K562 (cell line): ENCODE measurements at regions not wholly inside any gene's neighbourhood (a gene's known extent, or its start where the extent isn't known, plus 50 kb on each side); places are given as distances from the start of the nearest gene placed in this dataset.

Experiments
- ATAC-seq: fragments of 200-7000 bp; cut with Tn5 transposase; 3 replicates; pipeline ENCODE4 v1.9.1; 2020; ENCODE audit warnings: moderate library complexity
- BruUV-seq: library from RNA; stranded (reverse); fragments of 400-500 nt; replicated peaks from 2 replicates; lab custom pipeline; 2021; lab: Mats Ljungman, UMichigan
- CTCF ChIA-PET: fragments of 300-600 bp; formaldehyde crosslinking; extraction: SDS; loops from one replicate; lab custom pipeline; 2021; ENCODE audit warnings: low intra/inter-chr PET ratio; lab: Yijun Ruan, JAX
- POLR2A ChIA-PET: fragments of 300-600, 350-650 bp; sonication (Branson Sonifier 250); formaldehyde crosslinking; extraction: SDS; loops from one replicate; lab custom pipeline; 2021; ENCODE audit warnings: antibody characterized with exemption, inconsistent platforms; lab: Yijun Ruan, JAX
- DNase-seq, 4 experiments: peaks; one replicate each; pipeline versions ENCODE4 v3.0.0 to v3.0.0-alpha.2; 2011 to 2018; ENCODE audit warnings: low spot score in 3 of 4, mixed read lengths in 3 of 4; ENCODE audit errors: extremely low read depth in 1 of 4
- FAIRE-seq: peaks from 2 replicates; lab custom pipeline; 2011; peaks lifted over from hg19 to GRCh38; lab: Jason Lieb, UNC
- H2AFZ ChIP-seq: 2 replicates; pipeline ENCODE4 v1.6.0; 2011; ENCODE audit warnings: low read depth, low read length, control low read depth, inconsistent platforms
- H3K27ac ChIP-seq: fragments of 200-600 bp; 3 replicates; pipeline ENCODE4 v1.8.0; 2011; ENCODE audit warnings: low read depth, mild to moderate bottlenecking, control low read depth, inconsistent platforms, low read length, moderate library complexity, mixed read lengths; ENCODE audit errors: extremely low read depth
- H3K27me3 ChIP-seq, 2 experiments: fragments of 300-600 bp in 1 of 2; 2 replicates in 1 of 2; 3 replicates in 1 of 2; pipeline versions ENCODE4 v1.6.0 to v1.8.0; 2011; ENCODE audit warnings: inconsistent platforms in 2 of 2, low read length in 2 of 2, mild to moderate bottlenecking in 1 of 2, mixed read lengths in 1 of 2, moderate library complexity in 1 of 2; ENCODE audit not compliant: control insufficient read depth in 2 of 2, insufficient read depth in 2 of 2
- H3K36me3 ChIP-seq: fragments of 300-600 bp; 3 replicates; pipeline ENCODE4 v1.8.0; 2011; ENCODE audit warnings: mild to moderate bottlenecking, low read length, inconsistent platforms; ENCODE audit not compliant: control insufficient read depth, insufficient read depth
- H3K4me1 ChIP-seq, 2 experiments: fragments of 200-600 bp in 1 of 2; replicated peaks in 1 of 2; 2 replicates in 1 of 2; 3 replicates in 1 of 2; pipeline versions ENCODE4 v1.5.1 to v1.8.0; 2011; ENCODE audit warnings: inconsistent platforms in 2 of 2, low read length in 2 of 2, mild to moderate bottlenecking in 1 of 2, mixed read lengths in 1 of 2, moderate library complexity in 1 of 2; ENCODE audit not compliant: control insufficient read depth in 2 of 2, insufficient read depth in 2 of 2
- H3K4me2 ChIP-seq: 2 replicates; pipeline ENCODE4 v1.6.1; 2011; ENCODE audit warnings: low read length, control low read depth, inconsistent platforms, mixed read lengths; ENCODE audit not compliant: insufficient read depth
- H3K4me3 ChIP-seq: fragments of 200-600 bp; sonication (generic), shearing (Covaris generic); 2 replicates; pipeline ENCODE4 v1.5.1; 2016; ENCODE audit warnings: control low read depth, inconsistent platforms
- H3K79me2 ChIP-seq: fragments of 200-600 bp; 3 replicates; pipeline ENCODE4 v1.8.0; 2011; ENCODE audit warnings: low read length, inconsistent platforms; ENCODE audit not compliant: control insufficient read depth, insufficient read depth
- H3K9ac ChIP-seq, 2 experiments: 2 replicates each; pipeline versions ENCODE4 v1.6.0 to v1.6.1; 2011; ENCODE audit warnings: low read depth in 2 of 2, low read length in 2 of 2, control low read depth in 1 of 2, inconsistent platforms in 1 of 2, mild to moderate bottlenecking in 1 of 2, mixed read lengths in 1 of 2; ENCODE audit not compliant: insufficient read depth in 1 of 2
- H3K9me1 ChIP-seq: one replicate; pipeline ENCODE4 v1.6.0; 2011; ENCODE audit warnings: inconsistent platforms, mild to moderate bottlenecking, low read length, moderate library complexity; ENCODE audit not compliant: control insufficient read depth, insufficient read depth
- H3K9me3 ChIP-seq: replicated peaks from 2 replicates; pipeline ENCODE4 v1.5.1; 2011; ENCODE audit warnings: low read depth, low read length, inconsistent platforms; ENCODE audit not compliant: control insufficient read depth, insufficient read depth
- H4K20me1 ChIP-seq: replicated peaks from 2 replicates; pipeline ENCODE4 v1.6.1; 2011; ENCODE audit warnings: low read length, inconsistent platforms, mixed read lengths; ENCODE audit not compliant: control insufficient read depth, insufficient read depth
- CC2D1A ChIP-seq: fragments of 450-650 bp; IDR thresholded peaks from 2 replicates; pipeline ENCODE4 v1.6.1; 2017; ENCODE audit warnings: mild to moderate bottlenecking
- GTF2A2 ChIP-seq: IDR thresholded peaks from 2 replicates; pipeline ENCODE4 v1.6.1; 2016; ENCODE audit warnings: mild to moderate bottlenecking, missing genetic modification characterization, missing compliant biosample characterization
- JUNB ChIP-seq: fragments of 450-650 bp; formaldehyde crosslinking; conservative IDR thresholded peaks from 2 replicates; pipeline ENCODE4 v1.4.0; 2020; ENCODE audit warnings: mild to moderate bottlenecking
- NFE2L1 ChIP-seq: fragments of 450-650 bp; IDR thresholded peaks from 2 replicates; pipeline ENCODE4 v1.6.1; 2016; ENCODE audit warnings: missing genetic modification characterization, low read depth, mild to moderate bottlenecking, missing compliant biosample characterization, moderate library complexity, borderline replicate concordance
- SAFB ChIP-seq: fragments of 200-400 bp; formaldehyde crosslinking; IDR thresholded peaks from 2 replicates; pipeline ENCODE4 v1.6.1; 2017; ENCODE audit warnings: low read depth, low read length, borderline replicate concordance
- STAT5B ChIP-seq: fragments of 250-450 bp; sonication (Bioruptor Pico); IDR thresholded peaks from 2 replicates; pipeline ENCODE4 v1.8.0; 2021; ENCODE audit warnings: mild to moderate bottlenecking, inconsistent platforms
- TAF7 ChIP-seq: fragments of 450-650 bp; IDR thresholded peaks from 2 replicates; pipeline ENCODE4 v1.6.1; 2016; ENCODE audit warnings: missing genetic modification characterization, missing compliant biosample characterization
- TEAD4 ChIP-seq, 2 experiments: sonication (generic) in 1 of 2; formaldehyde crosslinking in 1 of 2; IDR thresholded peaks; 2 replicates each; pipeline versions ENCODE4 v1.6.1 to v1.8.0; 2012 to 2022; ENCODE audit warnings: borderline replicate concordance in 1 of 2, inconsistent platforms in 1 of 2, low read length in 1 of 2, mild to moderate bottlenecking in 1 of 2, missing genetic modification reagents in 1 of 2
- WGBS: fragments of 100-300 bp; shearing (Covaris generic); methylation state at CpG from one replicate; pipeline ENCODE4 v1.1.6; 2016; ENCODE audit warnings: low coverage, mixed read lengths; ENCODE audit not compliant: insufficient coverage; ENCODE audit errors: missing lambda C conversion rate; 5-methylcytosine and 5-hydroxymethylcytosine counted together
- in situ Hi-C: fragments of 300-500 bp; cut with MboI; formaldehyde crosslinking; loops from 4 replicates; pipeline ENCODE4 v1.15.0; 2018; ENCODE audit warnings: inconsistent platforms, mixed read lengths
- intact Hi-C: fragments of 100-400 bp; cut with micrococcal nuclease; formaldehyde crosslinking; loops from 2 replicates; pipeline ENCODE4 v1.14.2; 2022
- TF ChIP-seq, protein P1 (sequence below): fragments of 450-650 bp; formaldehyde crosslinking; IDR thresholded peaks from 2 replicates; pipeline ENCODE4 v1.4.0; 2022; ENCODE audit warnings: missing genetic modification characterization
- TF ChIP-seq, protein P2 (sequence below), 2 experiments: fragments of 450-650 bp in 1 of 2; IDR thresholded peaks; 2 replicates each; pipeline ENCODE4 v1.6.1; 2011 to 2017; ENCODE audit warnings: low read depth in 2 of 2, antibody characterized with exemption in 1 of 2, borderline replicate concordance in 1 of 2, low read length in 1 of 2, mild to moderate bottlenecking in 1 of 2, mixed read lengths in 1 of 2; ENCODE audit not compliant: control insufficient read depth in 1 of 2
- TF ChIP-seq, protein P3 (sequence below): sonication (generic); formaldehyde crosslinking; IDR thresholded peaks from 2 replicates; pipeline ENCODE4 v1.8.0; 2022; ENCODE audit warnings: missing genetic modification reagents, mild to moderate bottlenecking, moderate library complexity, borderline replicate concordance
- TF ChIP-seq, protein P4 (sequence below), 3 experiments: fragments of 200-800 bp in 1 of 3; sonication (Bioruptor generic) in 1 of 3; sonication (generic) in 1 of 3; formaldehyde crosslinking in 1 of 3; IDR thresholded peaks; 2 replicates each; pipeline versions ENCODE4 v1.6.1 to v1.8.0; 2016 to 2022; ENCODE audit warnings: mild to moderate bottlenecking in 2 of 3, missing compliant biosample characterization in 2 of 3, missing genetic modification characterization in 2 of 3, missing genetic modification reagents in 1 of 3
- TF ChIP-seq, protein P5 (sequence below): IDR thresholded peaks from 2 replicates; pipeline ENCODE4 v1.6.1; 2016; ENCODE audit warnings: missing genetic modification characterization, missing compliant biosample characterization

DNA sequence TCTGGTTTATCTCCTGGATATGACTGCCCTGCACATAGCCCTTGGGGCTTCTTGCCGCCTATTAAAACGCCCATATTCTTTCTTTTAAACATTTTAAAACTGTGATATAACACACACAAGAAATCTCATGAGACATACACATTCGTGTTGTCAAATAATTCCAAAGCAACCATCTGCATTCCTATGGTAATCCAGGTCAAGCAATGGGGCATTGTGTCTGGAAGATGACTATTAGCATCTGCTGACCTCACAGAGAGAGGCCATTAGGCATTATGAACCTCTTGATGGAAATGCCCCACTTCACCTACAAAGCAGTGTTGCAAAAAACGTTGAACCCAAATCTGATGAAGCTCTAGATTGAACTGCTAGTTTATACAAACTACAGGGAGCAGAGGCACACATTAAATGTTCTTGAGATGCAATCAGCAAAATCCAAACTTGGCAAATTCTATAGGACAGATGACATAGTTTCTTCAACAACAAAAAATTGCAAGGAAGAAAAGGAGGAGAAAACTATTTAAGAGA is 513.8 kb upstream of the CCDC196 start:
- DNase-seq (no peak), ATAC-seq (no peak), FAIRE-seq (no peak)
- Histone ChIP-seq H3K27ac (no peak overlapping the region), H3K27me3 (no peaks in the 10 kb centered on the region), H3K9me3 (no peaks in the 10 kb centered on the region), H3K9me1 (no peaks in the 10 kb centered on the region), H3K4me1 (no peaks in the 10 kb centered on the region), H3K4me3 (no peak overlapping the region), H3K9ac (no peak overlapping the region), H3K79me2 (no peaks in the 10 kb centered on the region), H4K20me1 (no peaks in the 10 kb centered on the region), H2AFZ (no peak overlapping the region), H3K4me2 (no peak overlapping the region), H3K36me3 (no peaks in the 10 kb centered on the region)
- POLR2A ChIA-PET, result interaction anchor here (0.6 kb wide), 1 partner anchor 751 kb away, joined by 4 read pairs; no protein-coding TSS in a partner anchor
- no TSS peak for BruUV-seq
- CTCF ChIA-PET, result no interaction called here
- intact Hi-C loops, result no loop called here
- WGBS, result 0% methylated on average over 4 of the region's 4 CpGs
- in situ Hi-C loops, result loop anchor here (25.0 kb wide), 1 partner anchor 560 kb away; the partner anchor contains the start of gene FUT8
- TF ChIP-seq SAFB (no peak), JUNB (no peak), CC2D1A (no peak), GTF2A2 (tag) (no peak), TEAD4 (IDR thresholded peaks at IDR 0.05; ENCODE audit: low read length) (no peak), TEAD4 (CRISPR knock-in tag; IDR thresholded peaks at IDR 0.05; ENCODE audit: borderline replicate concordance) (no peak), STAT5B (CRISPR knock-in tag) (no peak), NFE2L1 (tag) (no peak), TAF7 (tag) (no peak)
- TF ChIP-seq, protein P1, sequence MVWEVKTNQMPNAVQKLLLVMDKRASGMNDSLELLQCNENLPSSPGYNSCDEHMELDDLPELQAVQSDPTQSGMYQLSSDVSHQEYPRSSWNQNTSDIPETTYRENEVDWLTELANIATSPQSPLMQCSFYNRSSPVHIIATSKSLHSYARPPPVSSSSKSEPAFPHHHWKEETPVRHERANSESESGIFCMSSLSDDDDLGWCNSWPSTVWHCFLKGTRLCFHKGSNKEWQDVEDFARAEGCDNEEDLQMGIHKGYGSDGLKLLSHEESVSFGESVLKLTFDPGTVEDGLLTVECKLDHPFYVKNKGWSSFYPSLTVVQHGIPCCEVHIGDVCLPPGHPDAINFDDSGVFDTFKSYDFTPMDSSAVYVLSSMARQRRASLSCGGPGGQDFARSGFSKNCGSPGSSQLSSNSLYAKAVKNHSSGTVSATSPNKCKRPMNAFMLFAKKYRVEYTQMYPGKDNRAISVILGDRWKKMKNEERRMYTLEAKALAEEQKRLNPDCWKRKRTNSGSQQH, result no peak
- TF ChIP-seq, protein P2, sequence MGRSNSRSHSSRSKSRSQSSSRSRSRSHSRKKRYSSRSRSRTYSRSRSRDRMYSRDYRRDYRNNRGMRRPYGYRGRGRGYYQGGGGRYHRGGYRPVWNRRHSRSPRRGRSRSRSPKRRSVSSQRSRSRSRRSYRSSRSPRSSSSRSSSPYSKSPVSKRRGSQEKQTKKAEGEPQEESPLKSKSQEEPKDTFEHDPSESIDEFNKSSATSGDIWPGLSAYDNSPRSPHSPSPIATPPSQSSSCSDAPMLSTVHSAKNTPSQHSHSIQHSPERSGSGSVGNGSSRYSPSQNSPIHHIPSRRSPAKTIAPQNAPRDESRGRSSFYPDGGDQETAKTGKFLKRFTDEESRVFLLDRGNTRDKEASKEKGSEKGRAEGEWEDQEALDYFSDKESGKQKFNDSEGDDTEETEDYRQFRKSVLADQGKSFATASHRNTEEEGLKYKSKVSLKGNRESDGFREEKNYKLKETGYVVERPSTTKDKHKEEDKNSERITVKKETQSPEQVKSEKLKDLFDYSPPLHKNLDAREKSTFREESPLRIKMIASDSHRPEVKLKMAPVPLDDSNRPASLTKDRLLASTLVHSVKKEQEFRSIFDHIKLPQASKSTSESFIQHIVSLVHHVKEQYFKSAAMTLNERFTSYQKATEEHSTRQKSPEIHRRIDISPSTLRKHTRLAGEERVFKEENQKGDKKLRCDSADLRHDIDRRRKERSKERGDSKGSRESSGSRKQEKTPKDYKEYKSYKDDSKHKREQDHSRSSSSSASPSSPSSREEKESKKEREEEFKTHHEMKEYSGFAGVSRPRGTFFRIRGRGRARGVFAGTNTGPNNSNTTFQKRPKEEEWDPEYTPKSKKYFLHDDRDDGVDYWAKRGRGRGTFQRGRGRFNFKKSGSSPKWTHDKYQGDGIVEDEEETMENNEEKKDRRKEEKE (IDR thresholded peaks at IDR 0.05; ENCODE audit: borderline replicate concordance in 1 of 2, control insufficient read depth in 1 of 2, low read depth in 2 of 2, low read length in 1 of 2), result no peak
- TF ChIP-seq, protein P3, sequence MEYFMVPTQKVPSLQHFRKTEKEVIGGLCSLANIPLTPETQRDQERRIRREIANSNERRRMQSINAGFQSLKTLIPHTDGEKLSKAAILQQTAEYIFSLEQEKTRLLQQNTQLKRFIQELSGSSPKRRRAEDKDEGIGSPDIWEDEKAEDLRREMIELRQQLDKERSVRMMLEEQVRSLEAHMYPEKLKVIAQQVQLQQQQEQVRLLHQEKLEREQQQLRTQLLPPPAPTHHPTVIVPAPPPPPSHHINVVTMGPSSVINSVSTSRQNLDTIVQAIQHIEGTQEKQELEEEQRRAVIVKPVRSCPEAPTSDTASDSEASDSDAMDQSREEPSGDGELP (CRISPR knock-in tag), result no peak
- TF ChIP-seq, protein P4, sequence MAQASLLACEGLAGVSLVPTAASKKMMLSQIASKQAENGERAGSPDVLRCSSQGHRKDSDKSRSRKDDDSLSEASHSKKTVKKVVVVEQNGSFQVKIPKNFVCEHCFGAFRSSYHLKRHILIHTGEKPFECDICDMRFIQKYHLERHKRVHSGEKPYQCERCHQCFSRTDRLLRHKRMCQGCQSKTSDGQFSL (CRISPR knock-in tag; IDR thresholded peaks at IDR 0.05), result no peak
- TF ChIP-seq, protein P4 (tag; IDR thresholded peaks at IDR 0.05), result no peak
- TF ChIP-seq, protein P5, sequence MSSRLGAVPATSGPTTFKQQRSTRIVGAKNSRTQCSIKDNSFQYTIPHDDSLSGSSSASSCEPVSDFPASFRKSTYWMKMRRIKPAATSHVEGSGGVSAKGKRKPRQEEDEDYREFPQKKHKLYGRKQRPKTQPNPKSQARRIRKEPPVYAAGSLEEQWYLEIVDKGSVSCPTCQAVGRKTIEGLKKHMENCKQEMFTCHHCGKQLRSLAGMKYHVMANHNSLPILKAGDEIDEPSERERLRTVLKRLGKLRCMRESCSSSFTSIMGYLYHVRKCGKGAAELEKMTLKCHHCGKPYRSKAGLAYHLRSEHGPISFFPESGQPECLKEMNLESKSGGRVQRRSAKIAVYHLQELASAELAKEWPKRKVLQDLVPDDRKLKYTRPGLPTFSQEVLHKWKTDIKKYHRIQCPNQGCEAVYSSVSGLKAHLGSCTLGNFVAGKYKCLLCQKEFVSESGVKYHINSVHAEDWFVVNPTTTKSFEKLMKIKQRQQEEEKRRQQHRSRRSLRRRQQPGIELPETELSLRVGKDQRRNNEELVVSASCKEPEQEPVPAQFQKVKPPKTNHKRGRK (tag), result no peak
